AG08396 (cell line): ENCODE measurements at regions not wholly inside any gene's neighbourhood (a gene's known extent, or its start where the extent isn't known, plus 50 kb on each side); places are given as distances from the start of the nearest gene placed in this dataset.

Source experiments
- DNase-seq: peaks from one replicate; pipeline ENCODE4 v3.0.0; 2012; ENCODE audit warnings: low spot score, mixed read lengths

GRCh38 chr16:89043636-89044417 is 49.8 kb upstream of the ACSF3 start:
- DNase-seq: no peak
